Heart left ventricle (tissue), 16 donors: ENCODE measurements at regions not wholly inside any gene's neighbourhood (a gene's known extent, or its start where the extent isn't known, plus 50 kb on each side); places are given as distances from the start of the nearest gene placed in this dataset.

Source experiments
- ATAC-seq, 4 donors: fragments of 200-7000 bp; cut with Tn5 transposase; one replicate each; pipeline ENCODE4 v1.9.1; 2020 to 2022; ENCODE audit warnings: moderate library complexity in 4 of 4, mild to moderate bottlenecking in 3 of 4, moderate number of reproducible peaks in 1 of 4
- DNase-seq, 5 donors: peaks; one replicate each; pipeline ENCODE4 v3.0.0-alpha.2; 2020
- H3K27ac ChIP-seq, 12 donors: fragments of 200-600 bp; sonication (generic) in 4 of 12; one replicate each; pipeline versions ENCODE4 v1.5.0 to v1.8.0; 2016 to 2022; ENCODE audit warnings: mild to moderate bottlenecking in 2 of 12
- H3K27me3 ChIP-seq, 9 donors: fragments of 200-600 bp; sonication (generic) in 2 of 9; one replicate each; pipeline versions ENCODE4 v1.5.1 to v1.8.0; 2016 to 2022; ENCODE audit warnings: mild to moderate bottlenecking in 3 of 9
- H3K36me3 ChIP-seq, 9 donors: fragments of 200-600 bp; sonication (generic) in 2 of 9; one replicate each; pipeline versions ENCODE4 v1.5.0 to v1.8.0; 2018 to 2022; ENCODE audit warnings: mild to moderate bottlenecking in 2 of 9
- H3K4me1 ChIP-seq, 12 donors: fragments of 200-600 bp; sonication (generic) in 4 of 12; one replicate each; pipeline versions ENCODE4 v1.5.0 to v1.8.0; 2016 to 2022; ENCODE audit warnings: mild to moderate bottlenecking in 3 of 12
- H3K4me3 ChIP-seq, 12 donors: fragments of 200-600 bp; sonication (generic) in 4 of 12; one replicate each; pipeline versions ENCODE4 v1.5.0 to v1.8.0; 2017 to 2022; ENCODE audit warnings: mild to moderate bottlenecking in 9 of 12, moderate library complexity in 4 of 12
- H3K9me3 ChIP-seq, 12 donors: fragments of 200-600 bp; sonication (generic) in 4 of 12; one replicate each; pipeline versions ENCODE4 v1.5.0 to v1.8.0; 2016 to 2022; ENCODE audit warnings: mild to moderate bottlenecking in 1 of 12
- CTCF ChIP-seq, 12 donors: fragments of 200-600 bp; sonication (generic) in 4 of 12; IDR thresholded peaks; one replicate each; pipeline versions ENCODE4 v1.5.0 to v1.8.0; 2018 to 2022; ENCODE audit warnings: antibody characterized with exemption in 12 of 12, mild to moderate bottlenecking in 5 of 12
- POLR2A ChIP-seq, 2 donors: fragments of 450-650 bp; IDR thresholded peaks; one replicate each; pipeline ENCODE4 v1.6.1; 2017; ENCODE audit warnings: antibody characterized with exemption in 2 of 2, mild to moderate bottlenecking in 2 of 2, moderate library complexity in 2 of 2
- WGBS, 4 donors: extraction: QIAGEN DNeasy Blood & Tissue Kit in 2 of 4; methylation state at CpG; one replicate each; pipeline versions ENCODE4 v1.1.5 to v1.1.7; 2013 to 2018; 5-methylcytosine and 5-hydroxymethylcytosine counted together
- intact Hi-C, 10 donors: fragments of 100-400 bp; cut with DNase I; formaldehyde crosslinking; loops; one replicate each; pipeline versions ENCODE4 v1.11.1 to v1.14.2; 2022
- donor health status: ischemic (EF 13 %, LVEDD 7.1; RV severe dilation, severe dysfunction).
- donor health status: healthy with polysubstance abuse.
- donor health status: DM: no; HTN: yes; CAD: no.
- donor health status: DM: no; HTN: no; CAD: no.
- donor health status: ischemic (EF 25% LVEDD 6.9; RV normal size, moderate dysfunction).
- donor health status: ischemic (EF 25% LVEDD 5.7; RV mildly dilated, moderate dysfunction).
- donor health status: healthy.
- donor health status: DM: yes; HTN: yes; CAD: no.
- donor health status: ischemic (EF 35%, LVEDD 5.7; RV mildly dilated, moderate dysfunction).
- donor health status: nonischemic (EF 11% LVEDD 7.7; RV severe dilation, severe dysfunction).
- donor health status: DM: yes; HTN: yes; CAD: no.
- donor health status: PGD.
- donor health status: ischemic (EF 29% LVEDD 5.4; RV normal size, mild dysfunction).
- donor health status: nonischemic (EF 23%, LVEDD 6.1; RV moderate dilation, normal function).

- WGBS, 4 donors, result 64 to 81% (median 77%) methylated on average over 5 of the region's 5 CpGs
- no peak overlapping the region for H3K27ac ChIP-seq
Observed at GRCh38 chr3:72244396-72244795, 459.4 kb upstream of the PROK2 start.

GRCh38 chr3:72242326-72242725, 457.4 kb upstream of the PROK2 start:
- ATAC-seq (no peak), DNase-seq (no peak)
- WGBS, 4 donors, result 75 to 85% (median 80%) methylated on average over 2 of the region's 2 CpGs
- Histone ChIP-seq H3K4me3 (no peak overlapping the region), H3K9me3 (no peaks in the 10 kb centered on the region), H3K27ac (no peak overlapping the region), H3K4me1 (peaks cover 0 to 38% (median 29%) of the 10 kb centered on the region in 12 donors), H3K36me3 (no peaks in the 10 kb centered on the region), H3K27me3 (no peaks in the 10 kb centered on the region)
- no peak for TF ChIP-seq POLR2A (IDR thresholded peaks at IDR 0.05)
- intact Hi-C loops, result loop anchor here in 1 of 10 donors (10.0 kb wide), 1 partner anchor 582 kb away; no protein-coding TSS in a partner anchor

More at GRCh38 chr3:72244396-72244795, 459.4 kb upstream of the PROK2 start:
- no peak for DNase-seq
- no peak for ATAC-seq
- H3K4me3 ChIP-seq, result no peak overlapping the region
- peaks cover 0 to 45% (median 29%) of the 10 kb centered on the region in 12 donors for H3K4me1 ChIP-seq
- H3K27me3 ChIP-seq, result no peaks in the 10 kb centered on the region
- intact Hi-C loops, result loop anchor here in 1 of 10 donors (10.0 kb wide), 1 partner anchor 580 kb away; no protein-coding TSS in a partner anchor
- H3K36me3 ChIP-seq, result no peaks in the 10 kb centered on the region
- H3K9me3 ChIP-seq, result no peaks in the 10 kb centered on the region
- TF ChIP-seq CTCF (IDR thresholded peaks at IDR 0.05), result no peak
- no peak for TF ChIP-seq POLR2A (IDR thresholded peaks at IDR 0.05)

GRCh38 chr3:72241525-72241924, 456.6 kb upstream of the PROK2 start:
- no peak overlapping the region for H3K27ac ChIP-seq
- no peak overlapping the region for H3K4me3 ChIP-seq
- DNase-seq, result no peak
- intact Hi-C loops, result loop anchor here in 1 of 10 donors (10.0 kb wide), 1 partner anchor 583 kb away; no protein-coding TSS in a partner anchor
- H3K27me3 ChIP-seq, result no peaks in the 10 kb centered on the region
- H3K9me3 ChIP-seq, result no peaks in the 10 kb centered on the region
- TF ChIP-seq CTCF (IDR thresholded peaks at IDR 0.05), result no peak
- no peak for TF ChIP-seq POLR2A (IDR thresholded peaks at IDR 0.05)
- WGBS, 4 donors, result 83 to 100% (median 97%) methylated on average over 1 of the region's 1 CpG
- H3K4me1 ChIP-seq, result peaks cover 0 to 31% (median 24%) of the 10 kb centered on the region in 12 donors
- H3K36me3 ChIP-seq, result no peaks in the 10 kb centered on the region
- no peak for ATAC-seq

GRCh38 chr3:72240531-72240930, 455.6 kb upstream of the PROK2 start:
- WGBS, 4 donors, result 76 to 91% (median 89%) methylated on average over 4 of the region's 4 CpGs
- Histone ChIP-seq H3K4me1 (peaks cover 0 to 21% (median 14%) of the 10 kb centered on the region in 12 donors), H3K4me3 (no peak overlapping the region), H3K27me3 (no peaks in the 10 kb centered on the region), H3K9me3 (no peaks in the 10 kb centered on the region), H3K36me3 (no peaks in the 10 kb centered on the region), H3K27ac (no peak overlapping the region)
- TF ChIP-seq POLR2A (IDR thresholded peaks at IDR 0.05), result no peak
- TF ChIP-seq CTCF (IDR thresholded peaks at IDR 0.05), result no peak
- intact Hi-C loops, result loop anchor here in 1 of 10 donors (10.0 kb wide), 1 partner anchor 584 kb away; no protein-coding TSS in a partner anchor
- ATAC-seq (no peak), DNase-seq (no peak)

- intact Hi-C loops, result no loop called here
- DNase-seq, result no peak
- H3K36me3 ChIP-seq, result no peaks in the 10 kb centered on the region
- H3K27me3 ChIP-seq, result no peaks in the 10 kb centered on the region
- peaks cover 0 to 12% (median 0%) of the 10 kb centered on the region in 12 donors for H3K4me1 ChIP-seq
- no peak for ATAC-seq
- 62 to 72% (median 64%) methylated on average over 3 of the region's 3 CpGs for WGBS, 4 donors
- H3K4me3 ChIP-seq, result no peak overlapping the region
- H3K27ac ChIP-seq, result no peak overlapping the region
- no peaks in the 10 kb centered on the region for H3K9me3 ChIP-seq
- no peak for TF ChIP-seq POLR2A (IDR thresholded peaks at IDR 0.05)
- TF ChIP-seq CTCF (IDR thresholded peaks at IDR 0.05), result no peak
Observed at GRCh38 chr3:72238801-72239200, 453.9 kb upstream of the PROK2 start.
